IgD-negative memory B cell (primary cell): ENCODE measurements at regions not wholly inside any gene's neighbourhood (a gene's known extent, or its start where the extent isn't known, plus 50 kb on each side); places are given as distances from the start of the nearest gene placed in this dataset.

ENCODE experiments used
- H3K27ac Mint-ChIP-seq, 3 donors: one replicate each; pipeline ENCODE4 v1.8.0; 2020 to 2022; ENCODE audit warnings: mild to moderate bottlenecking in 3 of 3, mixed read lengths in 3 of 3, moderate library complexity in 1 of 3
- H3K27me3 Mint-ChIP-seq: one replicate; pipeline ENCODE4 v1.8.0; 2021; ENCODE audit warnings: mixed read lengths
- H3K36me3 Mint-ChIP-seq: one replicate; pipeline ENCODE4 v1.8.0; 2020; ENCODE audit warnings: mild to moderate bottlenecking, mixed read lengths
- H3K4me1 Mint-ChIP-seq, 3 donors: one replicate each; pipeline ENCODE4 v1.8.0; 2020 to 2022; ENCODE audit warnings: mixed read lengths in 3 of 3, mild to moderate bottlenecking in 1 of 3
- H3K4me3 Mint-ChIP-seq, 4 donors: one replicate each; pipeline ENCODE4 v1.8.0; 2020 to 2022; ENCODE audit warnings: mild to moderate bottlenecking in 4 of 4, mixed read lengths in 4 of 4, moderate library complexity in 3 of 4
- H3K9me3 Mint-ChIP-seq, 3 donors: one replicate each; pipeline ENCODE4 v1.8.0; 2020 to 2021; ENCODE audit warnings: mixed read lengths in 3 of 3, mild to moderate bottlenecking in 1 of 3

GRCh38 chr1:177526201-177526600, 355.4 kb downstream of the BRINP2 start:
- Mint-ChIP-seq H3K4me3 (peak overlapping the region in 1 of 4 donors; percentile 28), H3K9me3 (peaks cover 0 to 6% (median 3%) of the 10 kb centered on the region in 3 donors), H3K4me1 (no peaks in the 10 kb centered on the region), H3K27me3 (no peaks in the 10 kb centered on the region), H3K27ac (no peak overlapping the region), H3K36me3 (no peaks in the 10 kb centered on the region)

- H3K4me1 Mint-ChIP-seq: no peaks in the 10 kb centered on the region
- H3K36me3 Mint-ChIP-seq: no peaks in the 10 kb centered on the region
- no peak overlapping the region for H3K27ac Mint-ChIP-seq
- H3K27me3 Mint-ChIP-seq: no peaks in the 10 kb centered on the region
- H3K4me3 Mint-ChIP-seq: no peak overlapping the region
- H3K9me3 Mint-ChIP-seq: peaks cover 0 to 6% (median 3%) of the 10 kb centered on the region in 3 donors
Measured at GRCh38 chr1:177525176-177525575, 354.4 kb downstream of the BRINP2 start.

GRCh38 chr1:177517546-177517945, 346.8 kb downstream of the BRINP2 start:
- Mint-ChIP-seq H3K4me1 (no peaks in the 10 kb centered on the region), H3K4me3 (no peak overlapping the region), H3K27me3 (no peaks in the 10 kb centered on the region), H3K27ac (no peak overlapping the region), H3K36me3 (no peaks in the 10 kb centered on the region), H3K9me3 (peaks cover 0 to 1% (median 0%) of the 10 kb centered on the region in 3 donors)

- Mint-ChIP-seq H3K9me3 (peaks cover 0 to 6% (median 4%) of the 10 kb centered on the region in 3 donors), H3K27ac (no peak overlapping the region), H3K27me3 (no peaks in the 10 kb centered on the region), H3K36me3 (no peaks in the 10 kb centered on the region), H3K4me1 (no peaks in the 10 kb centered on the region), H3K4me3 (no peak overlapping the region)
Measured at GRCh38 chr1:177514207-177514606, 343.4 kb downstream of the BRINP2 start.

GRCh38 chr1:177511036-177511435, 340.3 kb downstream of the BRINP2 start:
- H3K27ac Mint-ChIP-seq: no peak overlapping the region
- peaks cover 2% of the 10 kb centered on the region for H3K36me3 Mint-ChIP-seq
- H3K9me3 Mint-ChIP-seq: peaks cover 4 to 7% (median 6%) of the 10 kb centered on the region in 3 donors
- H3K4me1 Mint-ChIP-seq: no peaks in the 10 kb centered on the region
- H3K4me3 Mint-ChIP-seq: no peak overlapping the region
- H3K27me3 Mint-ChIP-seq: no peaks in the 10 kb centered on the region

- Mint-ChIP-seq H3K36me3 (peaks cover 2% of the 10 kb centered on the region), H3K9me3 (peaks cover 4 to 6% (median 5%) of the 10 kb centered on the region in 3 donors), H3K27ac (no peak overlapping the region), H3K4me3 (no peak overlapping the region), H3K4me1 (no peaks in the 10 kb centered on the region), H3K27me3 (no peaks in the 10 kb centered on the region)
Measured at GRCh38 chr1:177505905-177506590, 335.3 kb downstream of the BRINP2 start.

GRCh38 chr1:177495878-177496277, 325.1 kb downstream of the BRINP2 start:
- Mint-ChIP-seq H3K9me3 (peaks cover 5 to 8% (median 7%) of the 10 kb centered on the region in 3 donors), H3K36me3 (peaks cover 2% of the 10 kb centered on the region), H3K27me3 (no peaks in the 10 kb centered on the region), H3K4me3 (no peak overlapping the region), H3K4me1 (no peaks in the 10 kb centered on the region), H3K27ac (peak overlapping the region in 1 of 3 donors; percentile 53)

GRCh38 chr1:177490786-177491185, 320.0 kb downstream of the BRINP2 start:
- Mint-ChIP-seq H3K36me3 (no peaks in the 10 kb centered on the region), H3K27me3 (no peaks in the 10 kb centered on the region), H3K27ac (no peak overlapping the region), H3K4me1 (no peaks in the 10 kb centered on the region), H3K9me3 (peaks cover 0 to 3% (median 0%) of the 10 kb centered on the region in 3 donors), H3K4me3 (no peak overlapping the region)

GRCh38 chr1:177490036-177490639, 319.4 kb downstream of the BRINP2 start:
- Mint-ChIP-seq H3K27me3 (no peaks in the 10 kb centered on the region), H3K36me3 (no peaks in the 10 kb centered on the region), H3K9me3 (peaks cover 0 to 3% (median 0%) of the 10 kb centered on the region in 3 donors), H3K27ac (no peak overlapping the region), H3K4me3 (no peak overlapping the region), H3K4me1 (no peaks in the 10 kb centered on the region)

GRCh38 chr1:177488722-177489121, 318.0 kb downstream of the BRINP2 start:
- no peaks in the 10 kb centered on the region for H3K4me1 Mint-ChIP-seq
- no peaks in the 10 kb centered on the region for H3K36me3 Mint-ChIP-seq
- H3K27me3 Mint-ChIP-seq: no peaks in the 10 kb centered on the region
- peaks cover 0 to 4% (median 0%) of the 10 kb centered on the region in 3 donors for H3K9me3 Mint-ChIP-seq
- H3K4me3 Mint-ChIP-seq: no peak overlapping the region
- no peak overlapping the region for H3K27ac Mint-ChIP-seq

- Mint-ChIP-seq H3K4me3 (no peak overlapping the region), H3K4me1 (no peaks in the 10 kb centered on the region), H3K9me3 (peaks cover 0 to 4% (median 0%) of the 10 kb centered on the region in 3 donors), H3K36me3 (no peaks in the 10 kb centered on the region), H3K27ac (no peak overlapping the region), H3K27me3 (no peaks in the 10 kb centered on the region)
Measured at GRCh38 chr1:177487481-177487880, 316.7 kb downstream of the BRINP2 start.

- no peak overlapping the region for H3K4me3 Mint-ChIP-seq
- H3K27ac Mint-ChIP-seq: no peak overlapping the region
- H3K4me1 Mint-ChIP-seq: peaks cover 0 to 12% (median 8%) of the 10 kb centered on the region in 3 donors
- peaks cover 2% of the 10 kb centered on the region for H3K36me3 Mint-ChIP-seq
- no peaks in the 10 kb centered on the region for H3K27me3 Mint-ChIP-seq
- peaks cover 0 to 7% (median 4%) of the 10 kb centered on the region in 3 donors for H3K9me3 Mint-ChIP-seq
Measured at GRCh38 chr1:177480741-177481305, 310.1 kb downstream of the BRINP2 start.

- H3K36me3 Mint-ChIP-seq: peaks cover 2% of the 10 kb centered on the region
- peaks cover 0 to 7% (median 4%) of the 10 kb centered on the region in 3 donors for H3K9me3 Mint-ChIP-seq
- H3K27me3 Mint-ChIP-seq: no peaks in the 10 kb centered on the region
- no peak overlapping the region for H3K4me3 Mint-ChIP-seq
- peaks cover 0 to 12% (median 8%) of the 10 kb centered on the region in 3 donors for H3K4me1 Mint-ChIP-seq
- H3K27ac Mint-ChIP-seq: no peak overlapping the region
Measured at GRCh38 chr1:177479600-177479999, 308.8 kb downstream of the BRINP2 start.

- Mint-ChIP-seq H3K4me3 (peak overlapping the region in 1 of 4 donors; percentile 42), H3K4me1 (peaks cover 0 to 12% (median 8%) of the 10 kb centered on the region in 3 donors), H3K27me3 (no peaks in the 10 kb centered on the region), H3K27ac (peak overlapping the region in 1 of 3 donors; percentile 31), H3K9me3 (peaks cover 0 to 4% (median 2%) of the 10 kb centered on the region in 3 donors), H3K36me3 (peaks cover 2% of the 10 kb centered on the region)
Measured at GRCh38 chr1:177476676-177477075, 305.9 kb downstream of the BRINP2 start.

- H3K36me3 Mint-ChIP-seq: no peaks in the 10 kb centered on the region
- H3K27me3 Mint-ChIP-seq: no peaks in the 10 kb centered on the region
- no peak overlapping the region for H3K27ac Mint-ChIP-seq
- no peak overlapping the region for H3K4me3 Mint-ChIP-seq
- H3K9me3 Mint-ChIP-seq: no peaks in the 10 kb centered on the region
- H3K4me1 Mint-ChIP-seq: peaks cover 0 to 5% (median under 1%) of the 10 kb centered on the region in 3 donors
Measured at GRCh38 chr1:177472567-177472966, 301.8 kb downstream of the BRINP2 start.
